SHP77 (cell line): ENCODE measurements at regions not wholly inside any gene's neighbourhood (a gene's known extent, or its start where the extent isn't known, plus 50 kb on each side); places are given as distances from the start of the nearest gene placed in this dataset.

ENCODE experiments used
- DNase-seq, 2 experiments: peaks; one replicate each; lab custom pipeline; 2025; lab: John Stamatoyannopoulos, UW

- DNase-seq = no peak
These were observed 73.0 kb upstream of the LEP start for GRCh38 chr7:128167791-128168666.

- no peak for DNase-seq
These were observed 72.3 kb upstream of the LEP start for GRCh38 chr7:128168667-128169210.

GRCh38 chr7:128170461-128170860 is 70.6 kb upstream of the LEP start:
- DNase-seq = no peak

DNA sequence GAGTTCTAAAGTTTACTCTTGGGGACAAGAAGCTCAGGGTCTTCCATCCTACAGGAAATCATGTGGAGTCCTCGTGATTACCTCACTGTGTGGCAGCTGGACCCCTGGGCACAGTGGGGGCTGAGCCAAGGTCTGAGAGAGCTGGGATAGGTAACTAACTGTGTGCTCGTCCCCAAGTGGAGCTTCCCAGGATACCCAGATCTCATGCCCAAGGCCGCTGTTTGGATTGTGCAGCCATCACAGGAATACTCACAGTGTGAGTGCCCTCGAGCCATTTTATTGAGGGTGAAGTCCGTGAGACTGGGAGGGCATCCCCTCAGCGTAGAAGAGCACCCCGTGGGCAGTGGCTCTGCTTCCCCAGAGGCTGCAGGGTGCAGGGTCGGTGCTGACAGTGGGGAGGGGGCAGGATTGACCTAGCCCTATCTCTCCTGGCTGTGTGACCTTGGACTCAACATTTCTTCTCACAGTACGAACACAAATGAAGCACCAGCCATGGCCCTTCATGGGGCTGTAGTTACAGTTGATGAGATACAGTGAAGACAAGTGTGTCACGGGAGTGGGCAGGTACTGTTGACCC is 69.6 kb upstream of the LEP start:
- DNase-seq = no peak

- peak; percentile 77 to 92 for DNase-seq
These were observed 68.9 kb upstream of the LEP start for GRCh38 chr7:128172151-128172550.

- DNase-seq = no peak
These were observed 68.1 kb upstream of the LEP start for GRCh38 chr7:128172963-128173362.

GRCh38 chr7:128174386-128174785 is 66.7 kb upstream of the LEP start:
- DNase-seq = no peak

- no peak for DNase-seq
These were observed 64.4 kb upstream of the LEP start for GRCh38 chr7:128176696-128177095.

DNA sequence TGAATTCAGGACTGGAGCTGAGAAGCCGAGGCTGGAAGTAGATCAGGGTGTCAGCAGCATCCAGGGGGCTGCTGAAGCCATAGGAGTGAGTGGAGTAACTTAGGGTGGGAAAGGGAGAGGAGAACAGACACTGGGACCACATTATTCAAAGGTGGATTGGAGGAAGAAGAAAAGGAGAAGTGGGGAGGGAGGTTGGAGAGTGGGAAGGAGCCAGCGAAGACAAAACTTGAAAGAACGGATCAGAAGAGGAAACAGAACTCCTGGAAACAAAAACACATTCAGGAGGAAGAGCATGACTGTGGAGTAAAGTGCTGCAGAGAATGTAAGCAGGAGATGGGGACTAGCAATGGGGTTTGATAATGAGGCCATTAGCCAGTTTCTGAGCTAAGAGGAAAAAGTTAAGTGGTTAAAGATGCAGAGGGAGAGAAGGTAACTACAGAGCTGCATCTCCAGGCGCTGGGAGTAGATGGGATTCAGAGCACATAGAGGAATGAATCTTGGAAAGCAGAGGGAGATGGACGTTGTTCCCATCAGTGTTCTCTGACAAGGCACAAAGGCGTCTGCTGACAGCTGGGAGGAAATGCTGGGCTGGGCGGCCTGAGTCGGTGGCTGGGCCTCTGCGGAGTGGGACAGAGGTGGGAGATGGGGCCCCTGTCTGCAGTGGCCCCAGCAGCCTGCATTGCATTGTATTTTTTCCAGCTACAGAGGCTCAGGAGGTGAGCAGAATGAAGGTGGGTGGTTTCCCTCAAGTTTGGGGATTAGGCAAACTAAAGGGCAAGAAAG is 63.1 kb upstream of the LEP start:
- no peak for DNase-seq

- DNase-seq = no peak
These were observed 62.5 kb upstream of the LEP start for GRCh38 chr7:128178611-128179010.

DNA sequence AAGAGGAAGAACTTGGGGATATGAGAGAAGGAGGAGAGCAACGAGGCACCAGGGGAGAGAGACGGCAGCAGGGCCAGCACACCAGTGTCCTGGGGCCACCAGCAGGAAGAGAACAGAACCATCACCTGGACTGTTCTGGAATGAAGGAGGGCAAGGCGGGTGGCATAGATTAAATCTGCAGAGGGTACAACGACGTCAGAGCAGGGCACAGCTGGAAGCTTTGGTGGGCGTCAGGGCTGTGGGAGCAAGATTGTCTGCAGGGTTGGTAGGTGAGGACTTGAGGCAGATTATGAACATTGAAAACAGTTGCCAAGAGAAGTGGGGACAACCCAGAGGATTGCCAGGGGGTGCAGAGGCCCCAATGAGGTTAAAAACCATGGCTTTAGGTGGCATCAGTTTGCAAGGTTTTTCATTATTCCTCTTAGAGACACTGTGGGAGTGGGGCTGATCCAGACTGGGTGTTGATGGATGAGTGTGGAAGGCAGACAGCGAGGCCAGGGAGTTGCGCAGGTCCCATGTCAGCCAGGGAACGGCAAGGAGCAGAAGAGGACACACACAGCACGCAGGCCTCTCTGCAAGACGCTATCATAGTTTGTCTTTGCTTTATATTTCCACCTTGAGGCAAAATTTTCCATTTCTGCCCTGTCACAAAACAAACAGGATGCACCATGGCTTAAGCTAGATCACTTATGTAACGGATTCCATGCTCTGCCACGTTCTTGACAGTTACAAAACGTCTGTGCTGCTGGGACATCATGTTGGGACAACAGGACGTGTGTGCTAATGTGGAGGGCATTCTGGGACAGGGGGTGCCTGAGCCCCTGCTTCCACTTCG is 52.5 kb upstream of the LEP start:
- DNase-seq = no peak

GRCh38 chr7:128189231-128189930 is 51.7 kb upstream of the LEP start:
- DNase-seq = no peak

DNA sequence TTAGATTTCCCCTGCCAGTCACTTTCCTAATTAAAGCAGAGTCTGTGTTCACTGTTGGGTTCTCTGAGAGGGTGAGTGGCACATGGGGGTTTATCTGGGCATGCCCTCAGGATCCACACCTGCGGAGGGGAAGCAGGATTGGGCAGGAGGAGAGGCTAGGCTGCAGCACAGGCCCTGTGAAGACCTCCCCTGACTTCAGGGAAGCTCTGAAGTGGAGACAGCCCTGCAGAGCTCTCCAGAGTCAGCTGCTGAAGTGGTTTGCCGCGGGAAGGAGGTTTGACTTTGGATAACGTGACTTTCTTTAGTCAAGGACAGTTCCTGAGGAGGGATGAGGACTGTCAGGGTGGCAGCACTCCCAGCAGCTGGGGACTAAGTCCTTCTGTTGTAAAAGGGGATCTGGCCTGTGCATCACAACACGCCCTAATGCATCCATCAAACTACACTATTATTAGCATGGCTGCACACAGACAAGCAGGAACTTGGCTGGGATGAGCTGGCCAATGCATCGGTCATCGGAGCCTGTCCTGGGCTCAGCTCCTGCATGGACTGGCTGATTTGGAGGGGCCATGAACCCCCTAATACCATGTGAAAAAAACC is 50.9 kb upstream of the LEP start:
- no peak for DNase-seq

DNA sequence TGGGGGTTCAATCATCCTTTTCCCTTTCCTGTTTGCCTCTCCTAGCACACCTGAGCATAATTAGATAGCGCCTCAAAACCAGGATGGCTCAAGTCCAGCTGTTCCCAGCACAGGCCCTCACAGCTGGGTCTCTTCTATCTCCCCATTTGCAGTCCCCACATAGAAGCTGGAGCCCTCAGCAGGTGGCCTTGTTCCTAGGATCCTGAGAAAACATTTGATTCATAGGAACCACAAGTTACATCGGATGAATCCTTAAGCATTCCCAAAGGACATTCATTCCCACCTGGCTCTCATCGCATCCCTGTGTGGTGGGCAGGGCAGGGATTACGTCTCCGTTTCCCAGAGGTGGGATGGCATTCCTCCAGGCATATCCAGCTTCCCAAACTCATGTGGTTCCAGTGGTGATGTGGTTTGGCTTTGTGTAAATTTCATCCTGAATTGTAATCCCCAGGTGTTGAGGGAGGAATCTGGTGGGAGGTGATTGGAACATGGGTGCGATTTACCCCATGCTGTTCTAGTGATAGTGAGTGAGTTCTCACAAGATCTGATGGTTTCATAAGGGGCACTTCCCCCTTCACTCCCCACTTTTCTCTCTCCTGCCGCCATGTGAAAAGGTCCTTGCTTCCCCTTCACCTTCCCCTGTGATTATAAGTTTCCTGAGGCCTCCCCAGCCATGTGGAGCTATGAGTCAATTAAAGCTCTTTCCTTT is 49.8 kb upstream of the LEP start:
- no peak for DNase-seq
